ENCODE measurements at regions not wholly inside any gene's neighbourhood (a gene's known extent, or its start where the extent isn't known, plus 50 kb on each side); places are given as distances from the start of the nearest gene placed in this dataset.

GRCh38 chr22:48855013-48855412, 972.7 kb downstream of the BRD1 start:
- no peak for DNase-seq (ENCODE audit: low spot score)

DNA sequence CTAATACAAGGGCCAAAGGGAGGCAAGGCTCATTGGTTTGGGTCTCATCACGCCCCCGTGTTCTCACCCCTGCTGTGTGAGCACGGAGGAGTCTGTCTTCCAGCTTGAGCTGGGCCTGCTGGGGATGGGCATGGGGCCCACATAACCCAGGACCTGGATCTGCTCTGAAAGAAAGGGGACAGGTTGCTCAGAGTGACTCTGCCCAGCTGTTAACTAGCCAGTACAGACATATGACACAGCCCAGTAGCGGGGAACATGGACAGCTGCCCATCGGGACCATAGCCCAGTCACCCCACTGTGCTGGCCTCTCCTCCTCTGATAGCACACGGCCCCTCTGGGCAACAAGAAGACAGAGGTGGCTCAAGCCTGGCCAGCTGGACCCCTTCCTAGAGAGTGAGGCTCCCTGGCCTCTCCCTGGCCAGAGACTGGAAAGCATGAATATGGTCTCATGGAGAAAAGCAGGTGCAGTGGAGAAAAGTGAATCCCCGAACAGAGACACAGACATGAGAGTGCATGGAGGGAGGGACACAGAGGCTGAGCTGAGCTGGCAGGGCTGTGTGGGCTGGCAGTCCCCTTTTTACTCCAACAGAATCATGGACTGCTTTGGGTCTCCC, 973.9 kb downstream of the BRD1 start:
- no peak for DNase-seq (ENCODE audit: low spot score)

- no peak for DNase-seq (ENCODE audit: low spot score)
These were observed 975.6 kb downstream of the BRD1 start for GRCh38 chr22:48851933-48852549.

GRCh38 chr22:48850658-48851287, 976.9 kb downstream of the BRD1 start:
- DNase-seq (ENCODE audit: low spot score): no peak

DNA sequence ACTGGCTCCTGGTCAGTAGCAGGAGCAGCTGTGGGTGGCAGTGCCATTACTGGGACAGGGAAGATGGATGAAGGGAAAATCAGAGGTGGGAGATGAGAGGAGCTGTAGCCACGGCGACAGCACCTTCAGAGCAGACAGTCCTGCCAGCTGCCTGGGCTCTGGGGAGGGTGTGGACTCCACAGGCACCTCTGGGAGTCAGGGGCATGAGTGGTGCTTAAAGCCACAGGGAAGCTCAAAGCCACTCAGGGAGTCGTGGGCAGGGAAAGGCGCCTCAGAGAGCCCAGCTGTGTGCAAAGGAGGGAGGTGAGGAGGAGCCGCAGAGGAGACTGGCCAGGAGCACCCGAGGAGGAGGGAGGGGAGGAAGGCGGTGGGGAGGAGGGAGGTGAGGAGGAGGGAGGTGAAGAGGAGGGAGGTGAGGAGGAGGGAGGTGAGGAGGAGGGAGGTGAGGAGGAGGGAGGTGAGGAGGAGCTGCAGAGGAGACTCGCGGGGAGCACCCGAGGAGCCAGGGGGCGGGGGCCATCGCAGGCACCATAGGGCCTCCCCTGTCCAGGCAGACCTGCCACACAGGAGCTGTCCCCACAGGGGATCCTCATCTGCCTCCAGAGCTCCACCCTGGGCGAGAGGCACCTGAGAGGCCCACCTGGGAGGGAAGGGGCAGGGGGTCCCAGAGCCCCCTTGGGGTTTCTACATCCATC, 977.6 kb downstream of the BRD1 start:
- no peak for DNase-seq (ENCODE audit: low spot score)

DNA sequence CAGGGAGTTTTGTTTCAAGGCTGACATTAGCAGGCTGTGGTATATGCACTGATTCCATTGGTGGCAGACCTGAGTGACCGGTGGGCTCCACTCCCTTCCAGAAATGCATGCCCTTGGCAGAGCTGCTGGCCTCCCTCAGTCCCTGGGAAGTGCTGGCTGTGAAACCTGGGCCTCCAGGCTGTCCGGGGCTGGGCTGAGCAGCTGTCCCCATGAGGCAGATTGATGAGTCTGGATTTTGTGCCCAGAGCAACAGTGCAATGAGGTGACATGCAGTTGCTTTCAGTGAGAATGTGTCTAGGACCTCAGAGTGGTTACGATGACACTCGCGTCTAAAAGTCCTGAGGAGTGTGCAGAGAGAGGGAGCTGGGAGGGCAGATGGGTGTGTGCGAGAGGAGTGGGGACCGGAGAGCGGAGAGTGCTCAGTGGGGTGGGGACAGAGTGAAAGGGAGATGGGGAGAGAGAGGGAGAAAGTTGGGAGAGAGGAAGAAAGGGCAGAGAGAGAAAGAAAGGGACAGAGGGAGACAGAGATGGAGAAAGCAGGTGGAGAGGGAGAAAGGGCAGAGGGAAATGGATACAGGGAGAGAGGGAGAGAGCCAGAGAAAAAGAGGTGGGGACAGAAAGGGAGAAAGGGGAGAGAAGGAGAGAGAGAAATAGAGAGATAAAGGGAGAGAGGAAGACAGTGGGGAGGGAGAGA, 978.3 kb downstream of the BRD1 start:
- DNase-seq (ENCODE audit: low spot score): no peak

DNA sequence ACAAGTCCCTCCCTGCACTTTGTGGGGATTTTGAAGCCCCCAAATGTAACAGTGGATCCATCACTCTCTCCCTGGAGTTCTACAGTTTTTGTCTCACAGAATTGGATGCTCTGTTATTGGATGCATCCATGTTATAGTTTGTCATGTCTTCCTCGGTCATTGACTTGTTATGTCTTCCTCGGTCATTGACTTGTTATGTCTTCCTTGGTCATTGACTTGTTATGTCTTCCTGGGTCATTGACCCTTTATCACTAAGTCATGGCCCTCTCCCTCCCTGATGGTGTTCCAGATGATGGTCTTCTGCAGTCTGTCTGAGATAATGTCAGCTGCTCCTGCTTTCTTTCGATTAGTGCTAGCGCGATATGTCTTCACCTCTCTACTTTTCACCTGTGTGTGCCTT, 981.5 kb downstream of the BRD1 start:
- no peak for DNase-seq (ENCODE audit: low spot score)

GRCh38 chr22:48845356-48845936, 982.2 kb downstream of the BRD1 start:
- DNase-seq (ENCODE audit: low spot score): no peak

GRCh38 chr22:48844056-48844675, 983.5 kb downstream of the BRD1 start:
- no peak for DNase-seq (ENCODE audit: low spot score)

DNA sequence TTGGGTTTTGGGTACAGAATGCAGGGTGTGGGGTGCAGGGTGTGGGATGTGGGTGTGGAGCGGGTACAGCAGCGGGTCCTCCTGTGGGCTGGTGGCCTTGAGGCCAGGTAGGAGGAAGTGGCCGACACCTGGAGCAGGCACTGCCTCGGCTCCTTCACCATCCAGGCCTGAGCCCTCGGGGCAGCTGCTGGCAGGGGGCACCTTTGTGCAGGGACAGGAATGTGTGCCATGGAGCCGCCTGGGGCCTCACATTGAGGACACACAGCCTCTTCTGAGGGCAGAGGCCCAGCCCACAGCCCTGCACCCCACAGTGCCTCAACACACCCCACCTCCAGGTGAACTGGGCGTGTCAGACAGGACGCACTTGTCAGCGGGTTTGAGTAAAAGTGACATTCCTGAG, 984.0 kb downstream of the BRD1 start:
- DNase-seq (ENCODE audit: low spot score): no peak

DNA sequence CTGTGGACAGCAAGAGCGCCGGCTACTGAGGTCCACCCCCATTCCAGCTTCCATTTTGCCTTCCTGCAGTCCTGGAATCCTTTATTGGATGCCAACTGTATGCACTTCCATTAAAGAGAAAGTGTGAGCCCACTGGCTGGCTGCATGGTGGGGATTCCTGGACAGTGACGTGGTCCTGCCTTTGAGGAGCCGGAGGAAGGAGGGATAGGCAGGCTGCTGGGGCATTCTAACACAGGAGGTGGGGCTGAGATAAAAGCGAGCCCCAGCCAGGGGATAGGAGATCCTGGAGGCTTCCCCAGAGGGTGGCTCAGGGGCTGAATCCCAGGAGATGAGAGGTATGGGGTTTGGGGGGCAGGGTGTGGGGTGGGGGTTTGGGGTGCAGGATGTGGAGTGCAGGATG, 984.7 kb downstream of the BRD1 start:
- DNase-seq (ENCODE audit: low spot score): no peak

DNA sequence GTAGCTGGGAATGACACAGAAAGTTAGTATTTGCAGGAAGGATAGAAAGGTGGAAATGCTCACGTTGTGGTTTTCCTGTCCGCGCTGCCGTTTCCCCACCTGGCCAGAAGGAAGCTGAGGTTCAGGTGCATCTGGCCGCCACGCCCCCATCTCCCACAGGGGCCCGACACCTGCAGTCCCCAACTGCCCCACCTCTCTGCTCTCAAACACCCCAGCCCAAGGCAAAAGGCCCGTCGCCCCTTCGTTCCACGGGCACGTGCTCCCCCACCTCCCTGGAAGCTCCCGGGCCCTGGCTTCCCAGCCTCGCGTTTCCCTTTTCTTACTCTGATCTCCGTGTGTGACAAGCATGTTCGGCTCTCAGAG, 985.1 kb downstream of the BRD1 start:
- DNase-seq (ENCODE audit: low spot score): no peak

- DNase-seq (ENCODE audit: low spot score): no peak
These were observed 985.6 kb downstream of the BRD1 start for GRCh38 chr22:48841881-48842582.

DNA sequence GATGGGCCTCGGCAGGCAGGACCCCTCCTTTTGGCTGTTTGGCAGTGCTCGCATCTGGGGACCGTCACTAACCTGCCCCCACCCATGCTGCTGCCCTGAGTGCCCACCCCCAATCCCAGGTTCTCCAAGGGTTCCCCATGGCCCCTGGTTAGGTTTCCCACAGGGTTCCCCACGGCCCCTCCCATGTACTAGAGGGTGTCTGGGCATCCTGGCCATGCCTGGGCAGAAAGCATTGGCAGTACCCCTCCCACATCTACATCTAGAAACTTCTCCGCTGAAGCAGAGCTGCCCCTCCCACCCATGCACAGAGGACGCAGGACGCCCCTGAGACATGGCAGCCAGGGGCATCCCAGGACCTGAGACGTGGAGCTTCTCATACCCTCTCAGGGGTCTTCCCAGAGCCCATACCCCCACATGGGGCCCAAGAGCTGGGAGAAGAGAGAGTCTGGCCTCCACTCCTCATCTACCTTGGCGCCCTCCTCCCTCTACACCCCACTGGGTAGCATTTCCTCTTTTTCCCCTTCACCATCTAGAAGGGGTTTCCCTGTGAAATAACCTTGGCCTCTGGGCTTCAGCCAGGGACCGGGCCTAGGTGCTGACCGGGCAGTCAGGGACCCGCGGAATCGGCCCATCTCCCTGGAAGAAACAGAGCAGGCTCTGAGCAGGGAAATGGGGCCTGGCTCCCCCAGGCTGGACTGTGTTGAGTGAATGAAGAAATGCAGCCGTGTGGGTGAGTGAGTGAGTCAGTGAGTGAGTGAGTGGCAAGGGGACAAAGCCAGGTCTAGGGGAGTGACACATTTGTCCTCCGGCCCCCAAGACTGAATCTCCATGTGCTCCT, 987.3 kb downstream of the BRD1 start:
- no peak for DNase-seq (ENCODE audit: low spot score)

DNA sequence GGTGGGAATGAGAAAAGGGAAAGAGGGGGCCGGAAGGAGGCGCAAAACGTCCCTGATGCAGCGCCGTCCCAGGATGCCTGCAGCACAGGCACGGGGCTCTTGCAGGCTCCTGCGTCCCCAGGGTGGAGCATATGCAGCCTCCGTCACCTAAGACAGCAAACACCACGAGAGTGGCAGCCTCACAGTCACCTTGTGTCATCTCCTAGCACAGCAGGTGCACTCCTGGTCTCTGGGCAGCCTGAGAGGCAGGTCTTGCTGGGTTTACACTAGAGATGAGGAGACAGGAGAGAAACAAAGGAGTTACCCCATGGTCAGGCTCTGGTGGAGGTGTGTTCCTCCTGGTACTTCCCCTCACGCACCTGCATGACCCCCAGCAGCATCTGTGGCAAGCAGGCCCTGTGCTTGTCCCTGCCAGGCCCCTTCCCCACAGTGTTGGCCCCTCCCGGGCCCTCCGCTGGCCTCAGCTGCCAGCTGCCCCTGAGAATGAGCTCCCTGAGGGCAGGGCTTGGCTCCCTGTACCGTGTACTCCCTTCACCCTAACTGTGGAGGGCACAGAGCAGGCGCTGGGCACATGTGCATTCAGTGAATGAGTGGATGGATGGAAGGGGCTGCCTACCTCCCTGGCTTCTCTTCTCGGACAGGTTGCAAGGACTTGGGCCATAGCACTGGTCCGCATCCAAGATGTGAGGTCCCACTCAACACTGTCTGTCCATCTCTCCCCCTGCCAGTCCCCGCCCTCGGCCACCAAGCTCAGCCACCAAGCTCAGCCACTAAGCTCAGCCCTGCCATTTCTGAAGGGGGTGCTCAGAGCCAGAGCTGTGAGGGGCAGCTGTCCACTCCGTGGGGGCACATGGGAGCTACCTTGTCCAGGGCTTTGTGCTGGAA, 988.6 kb downstream of the BRD1 start:
- no peak for DNase-seq (ENCODE audit: low spot score)

DNA sequence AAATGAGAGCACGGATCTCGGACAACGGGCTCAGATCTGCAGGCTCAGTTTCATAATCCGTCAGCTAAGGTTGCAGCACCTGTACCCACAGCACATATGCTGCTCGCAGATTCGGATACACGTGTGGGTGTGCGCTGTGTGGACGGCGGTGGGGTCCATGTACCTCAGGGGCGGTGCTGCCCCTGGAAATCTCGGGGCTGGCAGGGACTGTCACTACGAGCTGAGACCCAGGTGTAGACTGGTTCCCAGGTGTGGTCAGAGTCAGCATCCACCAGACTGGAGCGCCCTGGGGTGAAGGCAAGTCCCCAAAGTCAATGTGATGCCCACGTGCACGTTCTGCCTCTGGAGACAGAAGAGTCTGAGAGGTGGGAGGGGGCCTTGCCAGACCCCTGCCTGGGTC, 989.3 kb downstream of the BRD1 start:
- DNase-seq (ENCODE audit: low spot score): no peak

DNA sequence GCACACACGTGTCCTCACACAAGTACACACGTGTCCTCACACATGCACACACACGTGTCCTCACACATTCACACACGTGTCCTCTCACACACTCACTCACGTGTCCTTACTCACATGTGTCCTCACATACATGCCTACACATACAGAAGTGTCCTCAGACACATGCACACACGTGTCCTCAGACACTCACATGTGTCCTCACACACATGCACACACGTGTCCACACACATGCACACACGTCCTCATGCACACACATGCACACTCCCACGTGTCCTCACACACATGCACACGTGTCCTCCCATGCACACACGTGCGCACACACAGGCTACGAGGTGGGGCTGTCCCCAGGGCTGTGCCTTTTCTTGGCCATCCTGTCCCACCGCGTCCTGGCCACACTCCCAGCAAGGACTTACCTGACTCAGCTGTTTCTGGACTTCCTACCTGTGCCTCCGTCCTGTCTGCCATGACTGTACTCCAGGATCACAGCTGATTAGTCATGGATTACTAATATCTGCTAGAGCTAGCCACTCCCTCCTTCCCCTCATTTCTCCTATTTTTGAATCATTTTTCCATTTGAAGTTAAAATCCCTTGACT, 990.2 kb downstream of the BRD1 start:
- DNase-seq (ENCODE audit: low spot score): no peak

GRCh38 chr22:48836673-48837340, 990.9 kb downstream of the BRD1 start:
- DNase-seq (ENCODE audit: low spot score): no peak

All from AG08396 (cell line).